ENCODE measurements at regions not wholly inside any gene's neighbourhood (a gene's known extent, or its start where the extent isn't known, plus 50 kb on each side); places are given as distances from the start of the nearest gene placed in this dataset.
"Not testable (repeated sequence)": the region's sequence is repeated elsewhere in the genome, so short reads cannot be mapped to it uniquely, and the experiment has no call there.

DNA sequence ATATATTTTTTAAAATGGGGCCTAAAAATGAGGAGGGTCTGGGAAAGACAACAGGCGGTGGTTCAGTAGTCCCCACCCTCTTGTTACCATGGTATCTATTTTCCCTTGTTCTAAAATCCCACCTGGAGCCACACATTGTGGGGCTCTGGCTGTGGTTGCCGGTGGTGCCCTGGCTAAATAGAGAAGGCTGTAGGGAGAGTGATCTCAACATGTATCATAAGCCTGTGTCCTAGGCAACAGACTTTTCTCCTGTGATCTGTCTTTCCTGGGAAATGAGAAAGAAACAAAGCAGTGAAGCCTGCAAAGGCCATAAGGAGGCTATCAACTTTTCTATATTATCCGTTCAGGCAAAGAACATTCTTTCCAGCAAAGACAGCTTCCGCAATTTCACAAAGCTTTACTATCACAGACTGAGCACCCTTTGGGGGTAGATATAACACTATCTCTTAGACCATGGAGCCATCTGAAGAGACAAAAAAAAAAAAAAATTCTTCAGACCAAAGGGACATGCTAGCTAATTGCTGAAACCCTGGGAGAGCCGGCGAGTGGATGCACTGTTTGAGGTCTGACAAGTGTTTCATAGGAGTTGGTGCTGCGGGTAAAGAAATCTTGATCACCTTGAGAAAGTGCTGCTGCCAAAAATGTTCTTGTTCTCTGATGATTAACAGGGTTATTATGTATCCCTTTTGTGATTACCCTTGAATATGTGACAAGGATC, 879.2 kb upstream of the DDX18 start:
- no peak for DNase-seq

GRCh38 chr2:116948258-116948657, 866.2 kb upstream of the DDX18 start:
- DNase-seq, result no peak

GRCh38 chr2:116949249-116949648, 865.2 kb upstream of the DDX18 start:
- DNase-seq, result no peak

- no peak for DNase-seq
These were observed 862.2 kb upstream of the DDX18 start for GRCh38 chr2:116952254-116952653.

DNA sequence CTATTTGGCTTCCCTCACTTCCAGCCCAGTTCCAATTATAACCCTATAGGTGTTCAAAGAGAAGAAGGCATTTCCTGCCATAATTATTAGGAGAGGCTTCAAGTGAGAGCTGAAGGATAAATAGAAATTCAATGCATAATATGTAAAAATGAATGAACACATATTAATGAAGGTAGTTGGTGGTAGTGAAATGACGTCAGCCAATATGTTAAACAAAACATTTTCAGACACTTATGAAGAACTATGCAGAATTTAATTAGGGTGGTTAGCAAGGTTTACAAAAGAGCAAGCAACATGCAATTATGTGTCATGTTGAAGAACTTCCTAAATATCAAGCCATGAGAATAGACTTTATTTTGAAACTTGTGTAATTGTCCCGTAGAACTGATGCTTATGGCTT, 858.8 kb upstream of the DDX18 start:
- DNase-seq, result no peak

DNA sequence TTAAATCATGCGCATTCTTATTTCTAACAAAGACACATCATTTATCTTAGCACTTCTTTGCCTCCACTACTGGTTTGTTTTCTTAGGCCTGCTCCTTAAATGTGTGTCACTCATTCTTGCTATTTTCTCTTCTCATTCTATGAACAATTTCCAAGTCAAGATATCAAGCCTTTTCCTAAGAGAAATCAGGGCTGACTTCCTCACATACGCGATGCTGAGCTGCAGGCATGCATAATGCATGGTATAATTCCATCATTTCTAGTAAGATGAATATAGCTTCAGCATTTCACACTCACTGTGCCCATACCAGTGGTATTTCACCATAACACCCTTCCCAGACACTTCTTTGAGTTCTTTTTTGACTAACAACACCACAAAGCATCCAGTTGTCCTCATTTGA, 838.9 kb upstream of the DDX18 start:
- no peak for DNase-seq

GRCh38 chr2:116979916-116980764, 834.4 kb upstream of the DDX18 start:
- no peak for DNase-seq

GRCh38 chr2:116987447-116987846, 827.0 kb upstream of the DDX18 start:
- DNase-seq, result no peak

DNA sequence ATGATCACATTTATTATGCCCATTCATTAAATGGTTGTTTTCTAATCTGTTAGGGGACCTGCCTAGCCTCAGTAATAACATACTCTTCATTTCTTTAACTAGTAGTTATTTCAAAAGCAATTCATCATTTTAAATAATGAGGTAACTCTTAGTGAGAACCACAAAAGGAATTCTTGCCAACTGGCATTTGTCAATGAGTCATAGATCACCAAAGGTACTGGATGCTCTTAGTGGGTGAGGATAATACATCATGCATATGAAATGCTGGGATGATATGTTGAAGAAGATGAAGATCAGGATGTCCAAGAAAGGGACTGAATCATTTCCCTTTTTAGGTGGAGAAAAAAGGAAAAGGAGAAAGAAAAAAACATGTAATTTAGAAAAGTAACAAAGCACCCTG, 826.2 kb upstream of the DDX18 start:
- DNase-seq, result no peak

GRCh38 chr2:117019357-117019756, 795.1 kb upstream of the DDX18 start:
- DNase-seq, result no peak

- DNase-seq, result no peak
These were observed 786.8 kb upstream of the DDX18 start for GRCh38 chr2:117027646-117028045.

- not testable (repeated sequence) for DNase-seq
These were observed 785.8 kb upstream of the DDX18 start for GRCh38 chr2:117028708-117029107.

- no peak for DNase-seq
These were observed 758.8 kb upstream of the DDX18 start for GRCh38 chr2:117055499-117056375.

DNA sequence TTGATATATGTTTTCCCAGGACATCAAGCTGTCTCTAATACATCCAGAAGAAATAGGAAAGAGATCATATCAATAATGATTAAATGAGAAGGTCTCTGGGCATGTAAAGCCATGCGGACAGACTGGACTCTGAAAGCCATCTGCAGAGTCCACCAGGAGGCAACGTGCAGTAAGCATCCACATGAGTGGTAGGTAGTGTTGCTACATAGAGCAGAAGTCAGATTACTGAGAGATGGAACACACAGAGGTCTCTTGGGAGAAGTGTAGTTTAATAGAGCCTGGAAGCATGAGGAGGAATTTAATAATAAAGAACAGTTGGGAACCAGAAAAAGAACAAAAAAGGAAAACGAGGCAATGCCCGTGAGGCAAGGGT, 758.1 kb upstream of the DDX18 start:
- DNase-seq, result no peak

- no peak for DNase-seq
These were observed 757.5 kb upstream of the DDX18 start for GRCh38 chr2:117057016-117057415.

- no peak for DNase-seq
These were observed 756.1 kb upstream of the DDX18 start for GRCh38 chr2:117058366-117058765.

DNA sequence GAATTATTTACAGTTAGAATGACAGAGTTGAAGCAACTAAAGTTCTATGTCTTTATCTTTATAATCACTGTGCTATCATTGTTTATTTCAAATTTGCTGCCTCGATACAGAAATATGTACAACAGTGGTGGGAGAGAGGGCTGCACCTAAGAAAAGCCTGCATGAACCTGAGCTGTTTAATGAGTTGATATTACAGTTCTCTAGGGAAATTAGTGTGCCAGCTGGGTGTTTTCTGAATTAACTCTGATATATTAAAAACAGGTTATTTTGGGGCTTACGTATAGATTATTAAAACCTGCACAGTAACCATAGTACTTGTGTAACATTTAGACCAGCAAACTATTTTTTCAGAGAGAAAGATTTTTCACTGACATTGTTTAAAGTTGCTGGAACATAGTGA, 750.5 kb upstream of the DDX18 start:
- no peak for DNase-seq

- DNase-seq, result no peak
These were observed 748.6 kb upstream of the DDX18 start for GRCh38 chr2:117065912-117066311.

DNA sequence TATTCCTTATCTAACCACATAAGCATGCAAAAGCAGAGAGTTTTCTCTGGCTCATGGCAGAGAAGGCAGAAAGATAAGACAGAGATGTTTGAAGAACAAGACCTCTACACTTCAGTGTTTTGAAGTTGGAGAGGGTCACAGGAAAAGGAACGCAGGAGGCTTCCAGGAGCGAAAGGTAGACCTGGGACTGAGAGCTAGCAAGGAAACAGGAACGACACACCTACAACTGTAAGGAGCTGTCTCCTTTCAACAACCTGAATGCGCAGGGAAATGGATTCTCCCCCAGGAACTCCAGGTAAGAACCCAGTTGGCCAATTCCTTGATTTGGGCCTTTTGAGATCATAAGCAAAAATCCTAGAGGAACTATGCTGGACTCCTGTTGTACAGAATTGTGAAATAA, 746.6 kb upstream of the DDX18 start:
- DNase-seq, result no peak

DNA sequence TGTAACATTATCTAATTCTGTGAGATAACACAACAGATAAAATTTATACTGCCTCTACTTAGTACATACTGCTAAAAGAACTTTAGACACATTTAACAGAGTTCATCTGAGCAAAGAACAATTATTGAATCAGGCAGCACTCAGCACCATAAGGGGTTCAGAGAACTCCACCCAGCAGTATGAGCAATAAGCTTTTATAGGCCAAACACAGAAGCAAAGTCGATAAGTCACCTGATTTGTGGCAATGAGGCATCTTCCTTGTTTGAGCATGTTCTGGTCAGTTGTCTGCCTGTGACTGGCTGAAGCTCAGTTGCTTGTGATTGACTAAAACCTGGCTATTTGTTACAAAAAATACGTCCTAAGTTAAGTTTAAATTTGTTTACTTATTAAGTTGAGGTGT, 746.1 kb upstream of the DDX18 start:
- no peak for DNase-seq

DNA sequence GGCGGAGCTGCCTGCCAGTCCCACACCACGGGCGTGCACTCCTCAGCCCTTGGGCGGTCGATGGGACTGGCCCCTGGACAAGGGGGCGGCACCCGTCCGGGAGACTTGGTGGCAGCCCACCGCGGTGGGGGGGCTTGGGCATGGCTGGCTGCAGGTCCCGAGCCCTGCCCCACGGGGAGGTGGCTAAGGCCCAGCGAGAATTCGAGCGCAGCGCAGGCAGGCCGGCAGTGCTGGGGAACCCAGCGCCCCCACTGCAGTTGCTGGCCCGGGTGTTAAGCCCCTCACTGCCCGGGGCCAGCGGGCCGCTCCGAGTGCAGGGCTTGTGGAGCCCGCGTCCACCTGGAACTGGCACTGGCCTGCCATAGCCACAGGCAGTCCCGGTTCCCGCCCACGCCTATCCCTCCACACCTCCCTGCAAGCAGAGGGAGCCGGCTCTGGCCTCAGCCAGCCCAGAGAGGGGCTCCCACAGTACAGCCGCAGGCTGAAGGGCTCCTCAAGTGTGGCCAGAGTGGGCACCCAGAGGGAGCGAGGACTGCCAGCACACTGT, 742.9 kb upstream of the DDX18 start:
- no peak for DNase-seq

GRCh38 chr2:117074756-117075155, 739.7 kb upstream of the DDX18 start:
- DNase-seq, result no peak

- no peak for DNase-seq
These were observed 729.2 kb upstream of the DDX18 start for GRCh38 chr2:117085256-117085655.
